ENCODE measurements at regions not wholly inside any gene's neighbourhood (a gene's known extent, or its start where the extent isn't known, plus 50 kb on each side); places are given as distances from the start of the nearest gene placed in this dataset.
"Not testable (repeated sequence)": the region's sequence is repeated elsewhere in the genome, so short reads cannot be mapped to it uniquely, and the experiment has no call there.

GRCh38 chr22:48627966-48628365 is 1199.7 kb downstream of the BRD1 start:
- H3K4me3 ChIP-seq (ENCODE audit: low read depth, low read length), result no peak overlapping the region
- no peak for TF ChIP-seq CTCF (IDR thresholded peaks at IDR 0.05; ENCODE audit: low read depth, low read length, missing control alignments)
- no peak for DNase-seq (ENCODE audit: low read depth)
- in situ Hi-C loops (cut with HindIII; ENCODE audit: low sequenced_read_pairs), result no loop called here

GRCh38 chr22:48627203-48627602 is 1200.5 kb downstream of the BRD1 start:
- in situ Hi-C loops (cut with HindIII; ENCODE audit: low sequenced_read_pairs), result no loop called here
- TF ChIP-seq CTCF (IDR thresholded peaks at IDR 0.05; ENCODE audit: low read depth, low read length, missing control alignments), result no peak
- DNase-seq (ENCODE audit: low read depth), result peak; percentile 3
- H3K4me3 ChIP-seq (ENCODE audit: low read depth, low read length), result no peak overlapping the region

GRCh38 chr22:48624401-48624800 is 1203.3 kb downstream of the BRD1 start:
- DNase-seq (ENCODE audit: low read depth), result no peak
- no peak overlapping the region for H3K4me3 ChIP-seq (ENCODE audit: low read depth, low read length)
- no peak for TF ChIP-seq CTCF (IDR thresholded peaks at IDR 0.05; ENCODE audit: low read depth, low read length, missing control alignments)
- in situ Hi-C loops (cut with HindIII; ENCODE audit: low sequenced_read_pairs), result no loop called here

- no peak for DNase-seq (ENCODE audit: low read depth)
- in situ Hi-C loops (cut with HindIII; ENCODE audit: low sequenced_read_pairs), result no loop called here
- H3K4me3 ChIP-seq (ENCODE audit: low read depth, low read length), result no peak overlapping the region
- no peak for TF ChIP-seq CTCF (IDR thresholded peaks at IDR 0.05; ENCODE audit: low read depth, low read length, missing control alignments)
Observed at GRCh38 chr22:48622891-48623545, 1204.7 kb downstream of the BRD1 start.

GRCh38 chr22:48621085-48621484 is 1206.6 kb downstream of the BRD1 start:
- in situ Hi-C loops (cut with HindIII; ENCODE audit: low sequenced_read_pairs), result no loop called here
- no peak for TF ChIP-seq CTCF (IDR thresholded peaks at IDR 0.05; ENCODE audit: low read depth, low read length, missing control alignments)
- no peak overlapping the region for H3K4me3 ChIP-seq (ENCODE audit: low read depth, low read length)
- DNase-seq (ENCODE audit: low read depth), result no peak

GRCh38 chr22:48620460-48620859 is 1207.2 kb downstream of the BRD1 start:
- DNase-seq (ENCODE audit: low read depth); H3K4me3 ChIP-seq (ENCODE audit: low read depth, low read length); in situ Hi-C loops (cut with HindIII; ENCODE audit: low sequenced_read_pairs): not testable (repeated sequence)

- H3K4me3 ChIP-seq (ENCODE audit: low read depth, low read length), result no peak overlapping the region
- no peak for DNase-seq (ENCODE audit: low read depth)
- in situ Hi-C loops (cut with HindIII; ENCODE audit: low sequenced_read_pairs), result no loop called here
- no peak for TF ChIP-seq CTCF (IDR thresholded peaks at IDR 0.05; ENCODE audit: low read depth, low read length, missing control alignments)
Observed at GRCh38 chr22:48619721-48620120, 1208.0 kb downstream of the BRD1 start.
